Calu3 (cell line): ENCODE measurements at regions not wholly inside any gene's neighbourhood (a gene's known extent, or its start where the extent isn't known, plus 50 kb on each side); places are given as distances from the start of the nearest gene placed in this dataset.

ENCODE experiments used
- BruUV-seq: library from RNA; stranded (reverse); fragments of 400-500 nt; replicated peaks from 2 replicates; lab custom pipeline; 2021; lab: Mats Ljungman, UMichigan
- CTCF ChIA-PET: fragments of 300-600 bp; sonication (Branson Sonifier 250); formaldehyde crosslinking; loops from one replicate; lab custom pipeline; 2022; ENCODE audit warnings: antibody characterized with exemption; lab: Charles Lee
- DNase-seq: peaks from one replicate; pipeline ENCODE4 v3.0.0; 2022
- H3K27ac Mint-ChIP-seq: one replicate; pipeline ENCODE4 v1.8.0; 2022; ENCODE audit warnings: mixed read lengths; ENCODE audit not compliant: unreplicated experiment
- H3K27me3 Mint-ChIP-seq: one replicate; pipeline ENCODE4 v1.8.0; 2022; ENCODE audit warnings: mixed read lengths; ENCODE audit not compliant: unreplicated experiment
- H3K36me3 Mint-ChIP-seq: one replicate; pipeline ENCODE4 v1.8.0; 2022; ENCODE audit warnings: mild to moderate bottlenecking, moderate library complexity, mixed read lengths; ENCODE audit not compliant: insufficient read depth, unreplicated experiment
- H3K4me1 Mint-ChIP-seq: one replicate; pipeline ENCODE4 v1.8.0; 2022; ENCODE audit warnings: mild to moderate bottlenecking, low read depth, mixed read lengths; ENCODE audit not compliant: unreplicated experiment
- H3K4me3 Mint-ChIP-seq: one replicate; pipeline ENCODE4 v1.8.0; 2022; ENCODE audit warnings: mild to moderate bottlenecking, low read depth, moderate library complexity, mixed read lengths; ENCODE audit not compliant: unreplicated experiment
- H3K9me3 Mint-ChIP-seq: one replicate; pipeline ENCODE4 v1.8.0; 2022; ENCODE audit warnings: low read depth, mixed read lengths; ENCODE audit not compliant: unreplicated experiment
- intact Hi-C: fragments of 100-400 bp; cut with micrococcal nuclease; formaldehyde crosslinking; loops from one replicate; pipeline ENCODE4 v1.10.0; 2022; ENCODE audit not compliant: unreplicated experiment
- TF ChIP-seq, protein P1 (sequence below): fragments of 200-600 bp; IDR thresholded peaks from one replicate; pipeline ENCODE4 v1.8.0; 2022; ENCODE audit warnings: antibody characterized with exemption; ENCODE audit not compliant: unreplicated experiment

DNA sequence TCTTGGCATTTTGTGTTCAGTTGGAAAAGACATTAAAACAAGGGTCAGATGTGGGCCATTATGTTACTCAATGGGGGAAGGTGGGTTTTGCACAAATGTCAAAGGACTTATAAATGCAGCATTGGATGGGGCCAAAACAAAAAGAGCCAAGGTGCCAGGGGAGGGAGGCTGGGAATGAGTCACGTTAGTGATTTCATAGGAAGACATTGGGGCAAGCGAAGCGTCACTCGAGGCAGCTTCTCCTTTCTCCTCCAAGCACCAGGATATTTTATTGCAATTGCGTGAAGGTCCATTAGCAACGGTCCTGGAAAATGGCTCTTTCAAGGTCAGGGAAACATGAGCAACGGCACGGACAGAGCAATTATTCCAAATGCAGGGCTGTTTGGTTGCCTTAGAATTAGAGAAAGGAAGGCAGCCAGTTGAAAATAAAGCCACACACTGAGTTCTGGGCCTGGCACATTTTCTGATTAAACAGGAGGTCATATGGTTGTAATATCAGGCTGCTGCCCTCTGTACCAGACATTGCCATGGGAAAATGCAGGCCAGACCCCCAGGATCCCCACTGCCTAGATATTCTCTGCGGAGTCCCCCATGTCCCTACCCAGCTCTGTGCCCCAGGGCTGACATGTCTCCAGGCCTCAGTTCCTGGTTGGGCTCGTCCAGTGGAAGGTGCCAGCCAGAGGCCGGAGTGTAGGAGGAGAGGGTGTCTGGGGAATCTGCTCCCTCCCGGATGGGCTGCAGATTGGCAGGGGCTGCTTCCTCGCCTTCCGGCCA, 63.3 kb upstream of the NANOS1 start:
- Mint-ChIP-seq H3K36me3 (no peaks in the 10 kb centered on the region), H3K4me3 (no peak overlapping the region), H3K27me3 (no peaks in the 10 kb centered on the region), H3K9me3 (no peaks in the 10 kb centered on the region), H3K27ac (no peak overlapping the region), H3K4me1 (peaks cover 18% of the 10 kb centered on the region)
- CTCF ChIA-PET: no interaction called here
- no TSS peak for BruUV-seq
- TF ChIP-seq, protein P1, sequence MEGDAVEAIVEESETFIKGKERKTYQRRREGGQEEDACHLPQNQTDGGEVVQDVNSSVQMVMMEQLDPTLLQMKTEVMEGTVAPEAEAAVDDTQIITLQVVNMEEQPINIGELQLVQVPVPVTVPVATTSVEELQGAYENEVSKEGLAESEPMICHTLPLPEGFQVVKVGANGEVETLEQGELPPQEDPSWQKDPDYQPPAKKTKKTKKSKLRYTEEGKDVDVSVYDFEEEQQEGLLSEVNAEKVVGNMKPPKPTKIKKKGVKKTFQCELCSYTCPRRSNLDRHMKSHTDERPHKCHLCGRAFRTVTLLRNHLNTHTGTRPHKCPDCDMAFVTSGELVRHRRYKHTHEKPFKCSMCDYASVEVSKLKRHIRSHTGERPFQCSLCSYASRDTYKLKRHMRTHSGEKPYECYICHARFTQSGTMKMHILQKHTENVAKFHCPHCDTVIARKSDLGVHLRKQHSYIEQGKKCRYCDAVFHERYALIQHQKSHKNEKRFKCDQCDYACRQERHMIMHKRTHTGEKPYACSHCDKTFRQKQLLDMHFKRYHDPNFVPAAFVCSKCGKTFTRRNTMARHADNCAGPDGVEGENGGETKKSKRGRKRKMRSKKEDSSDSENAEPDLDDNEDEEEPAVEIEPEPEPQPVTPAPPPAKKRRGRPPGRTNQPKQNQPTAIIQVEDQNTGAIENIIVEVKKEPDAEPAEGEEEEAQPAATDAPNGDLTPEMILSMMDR: no peak
- intact Hi-C loops: no loop called here
- no peak for DNase-seq

DNA sequence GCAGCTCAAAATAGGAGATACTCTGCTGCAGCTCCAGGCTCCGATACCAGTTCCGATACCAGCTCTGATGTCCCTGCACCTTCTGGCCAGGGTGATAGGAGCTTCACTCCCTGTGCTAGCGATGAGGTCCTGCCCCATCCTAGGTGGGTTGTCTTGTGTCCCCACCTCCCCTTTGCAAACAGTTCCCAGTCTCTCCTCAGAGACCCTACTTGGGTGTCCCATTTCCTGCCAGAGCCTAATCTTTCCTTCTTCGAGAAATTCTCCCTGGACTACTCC, 62.7 kb upstream of the NANOS1 start:
- no TSS peak for BruUV-seq
- CTCF ChIA-PET: no interaction called here
- Mint-ChIP-seq H3K9me3 (no peaks in the 10 kb centered on the region), H3K27me3 (no peaks in the 10 kb centered on the region), H3K4me1 (peaks cover 15% of the 10 kb centered on the region), H3K27ac (no peak overlapping the region), H3K4me3 (no peak overlapping the region), H3K36me3 (no peaks in the 10 kb centered on the region)
- TF ChIP-seq, protein P1: no peak
- intact Hi-C loops: no loop called here
- no peak for DNase-seq

DNA sequence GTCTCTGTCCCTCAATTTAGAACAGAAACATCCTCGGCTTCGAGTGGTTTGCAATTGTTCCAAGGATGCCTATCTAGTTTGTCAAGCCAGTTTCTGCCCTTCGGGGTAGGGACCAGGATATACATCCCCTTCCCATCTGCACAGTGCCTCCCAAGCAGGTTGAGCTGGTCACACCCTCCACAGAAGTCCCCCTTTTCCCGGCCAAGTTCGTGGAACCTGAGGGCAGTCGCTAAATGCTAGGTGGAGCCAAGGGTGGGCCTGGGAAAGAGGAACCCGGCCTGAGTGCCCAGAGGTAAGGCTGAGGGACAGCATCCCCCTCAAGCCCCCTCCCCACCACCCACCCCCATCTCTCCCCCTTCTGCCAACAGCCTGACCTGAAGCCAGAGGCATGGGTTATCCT, 62.4 kb upstream of the NANOS1 start:
- intact Hi-C loops: no loop called here
- H3K4me1 Mint-ChIP-seq: peaks cover 11% of the 10 kb centered on the region
- no peaks in the 10 kb centered on the region for H3K36me3 Mint-ChIP-seq
- DNase-seq: no peak
- BruUV-seq: no TSS peak
- H3K27me3 Mint-ChIP-seq: no peaks in the 10 kb centered on the region
- TF ChIP-seq, protein P1: no peak
- CTCF ChIA-PET: no interaction called here
- H3K9me3 Mint-ChIP-seq: no peaks in the 10 kb centered on the region
- no peak overlapping the region for H3K27ac Mint-ChIP-seq
- no peak overlapping the region for H3K4me3 Mint-ChIP-seq

DNA sequence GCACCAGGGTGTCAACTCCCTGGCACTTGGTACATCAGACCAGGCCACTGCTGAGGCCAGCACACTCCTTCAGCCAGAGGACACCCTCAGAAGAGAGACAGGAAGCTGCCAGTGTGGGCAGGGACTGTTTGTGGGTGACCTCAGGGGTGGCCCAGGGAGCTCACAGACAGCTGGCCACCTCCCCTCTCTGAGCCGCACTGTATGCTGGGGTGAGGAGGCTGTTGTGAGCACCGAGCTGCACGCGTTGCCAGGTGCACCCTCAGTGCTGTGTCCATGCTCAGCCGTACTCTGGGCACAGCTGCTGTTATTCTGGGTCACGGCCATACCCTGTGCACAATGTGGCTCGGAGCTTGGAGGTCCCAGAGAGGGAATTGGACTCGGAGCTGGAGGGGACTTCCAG, 61.5 kb upstream of the NANOS1 start:
- BruUV-seq: no TSS peak
- peaks cover 2% of the 10 kb centered on the region for H3K9me3 Mint-ChIP-seq
- no peaks in the 10 kb centered on the region for H3K27me3 Mint-ChIP-seq
- no peaks in the 10 kb centered on the region for H3K36me3 Mint-ChIP-seq
- intact Hi-C loops: no loop called here
- H3K27ac Mint-ChIP-seq: no peak overlapping the region
- TF ChIP-seq, protein P1: no peak
- H3K4me3 Mint-ChIP-seq: no peak overlapping the region
- H3K4me1 Mint-ChIP-seq: peaks cover 10% of the 10 kb centered on the region
- no peak for DNase-seq
- CTCF ChIA-PET: interaction anchor here (0.5 kb wide), 1 partner anchor 61 kb away, joined by 3 read pairs; no protein-coding TSS in a partner anchor
